K562 (cell line): ENCODE measurements at regions not wholly inside any gene's neighbourhood (a gene's known extent, or its start where the extent isn't known, plus 50 kb on each side); places are given as distances from the start of the nearest gene placed in this dataset.
A peak's percentile ranks its signal among the peaks of the same experiment; 100 is the strongest.

Experiments
- ELF1 ChIP-seq: fragments of 200-800 bp; sonication (Bioruptor generic); IDR thresholded peaks from 2 replicates; pipeline ENCODE4 v1.6.1; 2016; ENCODE audit warnings: missing genetic modification characterization, missing compliant biosample characterization
- FOSL1 ChIP-seq: fragments of 200-800 bp; sonication (Bioruptor generic); conservative IDR thresholded peaks from 2 replicates; pipeline ENCODE4 v1.6.1; 2016; ENCODE audit warnings: missing genetic modification characterization, missing compliant biosample characterization
- FOXA3 ChIP-seq, 2 experiments: fragments of 450-650 bp in 1 of 2; sonication (generic) in 1 of 2; formaldehyde crosslinking; IDR thresholded peaks in 1 of 2; conservative IDR thresholded peaks in 1 of 2; 2 replicates each; pipeline versions ENCODE4 v1.4.0 to v1.8.0; 2020 to 2022; ENCODE audit warnings: mild to moderate bottlenecking in 2 of 2, missing genetic modification reagents in 1 of 2
- GABPA ChIP-seq: fragments of 200-800 bp; sonication (Bioruptor generic); conservative IDR thresholded peaks from 2 replicates; pipeline ENCODE4 v1.6.1; 2016; ENCODE audit warnings: low read depth, missing genetic modification characterization, missing compliant biosample characterization
- HDGF ChIP-seq: fragments of 450-650 bp; IDR thresholded peaks from 2 replicates; pipeline ENCODE4 v1.6.1; 2016
- HNRNPLL ChIP-seq: fragments of 200-400 bp; formaldehyde crosslinking; IDR thresholded peaks from 2 replicates; pipeline ENCODE4 v1.6.1; 2017; ENCODE audit warnings: low read length, low read depth, mild to moderate bottlenecking; ENCODE audit not compliant: poor library complexity, severe bottlenecking
- KLF10 ChIP-seq: fragments of 250-450 bp; sonication (Bioruptor Pico); IDR thresholded peaks from 2 replicates; pipeline ENCODE4 v1.6.1; 2021; ENCODE audit warnings: matching md5 sums
- MTA2 ChIP-seq: fragments of 450-650 bp; IDR thresholded peaks from 2 replicates; pipeline ENCODE4 v1.6.1; 2016; ENCODE audit warnings: low read depth
- MXI1 ChIP-seq: IDR thresholded peaks from 2 replicates; pipeline ENCODE4 v1.6.1; 2011; ENCODE audit warnings: low read depth, mild to moderate bottlenecking, improper control_type of control experiment, low read length
- PPARD ChIP-seq: fragments of 250-450 bp; sonication (Bioruptor Pico); IDR thresholded peaks from 2 replicates; pipeline ENCODE4 v1.8.0; 2022; ENCODE audit warnings: inconsistent platforms, mild to moderate bottlenecking, moderate library complexity
- RBFOX2 ChIP-seq: fragments of 200-400 bp; formaldehyde crosslinking; IDR thresholded peaks from 2 replicates; pipeline ENCODE4 v1.6.1; 2017; ENCODE audit warnings: low read depth, mild to moderate bottlenecking, low read length, moderate library complexity
- RBM15 ChIP-seq: fragments of 200-400 bp; formaldehyde crosslinking; IDR thresholded peaks from 2 replicates; pipeline ENCODE4 v1.6.1; 2018; ENCODE audit warnings: mild to moderate bottlenecking, low read length, moderate library complexity; ENCODE audit not compliant: insufficient read depth
- RBM22 ChIP-seq: fragments of 200-400 bp; formaldehyde crosslinking; IDR thresholded peaks from 2 replicates; pipeline ENCODE4 v1.6.1; 2018; ENCODE audit warnings: low read length, low read depth; ENCODE audit not compliant: poor library complexity, severe bottlenecking
- SP2 ChIP-seq: IDR thresholded peaks from 2 replicates; pipeline ENCODE4 v1.6.1; 2011; ENCODE audit warnings: mild to moderate bottlenecking, low read depth, low read length, moderate library complexity; ENCODE audit not compliant: poor library complexity, severe bottlenecking; ENCODE audit errors: extremely low read depth
- STAT5B ChIP-seq: fragments of 250-450 bp; sonication (Bioruptor Pico); IDR thresholded peaks from 2 replicates; pipeline ENCODE4 v1.8.0; 2021; ENCODE audit warnings: mild to moderate bottlenecking, inconsistent platforms
- WHSC1 ChIP-seq: IDR thresholded peaks from one replicate; pipeline ENCODE4 v1.6.1; 2012; ENCODE audit warnings: low read length, control low read depth, inconsistent platforms
- ZNF316 ChIP-seq: fragments of 450-650 bp; IDR thresholded peaks from 2 replicates; pipeline ENCODE4 v1.6.1; 2016
- ZNF347 ChIP-seq: fragments of 450-650 bp; formaldehyde crosslinking; IDR thresholded peaks from 2 replicates; pipeline ENCODE4 v1.4.0; 2020; ENCODE audit warnings: low read depth, mild to moderate bottlenecking, moderate library complexity
- ZNF384 ChIP-seq: IDR thresholded peaks from 2 replicates; pipeline ENCODE4 v1.6.1; 2012; ENCODE audit warnings: low read depth, low read length, improper control_type of control experiment
- ZNF57 ChIP-seq: fragments of 450-650 bp; formaldehyde crosslinking; IDR thresholded peaks from 2 replicates; pipeline ENCODE4 v1.4.0; 2020; ENCODE audit warnings: mild to moderate bottlenecking, moderate library complexity
- ZNF695 ChIP-seq: fragments of 450-650 bp; formaldehyde crosslinking; IDR thresholded peaks from 2 replicates; pipeline ENCODE4 v1.4.0; 2020; ENCODE audit warnings: mild to moderate bottlenecking, moderate library complexity
- TF ChIP-seq, protein P1 (sequence below): fragments of 250-450 bp; sonication (Bioruptor Pico); IDR thresholded peaks from 2 replicates; pipeline ENCODE4 v1.5.0; 2020; ENCODE audit warnings: mild to moderate bottlenecking, borderline replicate concordance
- TF ChIP-seq, protein P2 (sequence below): sonication (generic); formaldehyde crosslinking; IDR thresholded peaks from 2 replicates; pipeline ENCODE4 v1.8.1; 2023; ENCODE audit warnings: mild to moderate bottlenecking, missing genetic modification reagents
- TF ChIP-seq, protein P3 (sequence below): sonication (generic); formaldehyde crosslinking; IDR thresholded peaks from 2 replicates; pipeline ENCODE4 v1.5.0; 2020; ENCODE audit warnings: missing genetic modification reagents

DNA sequence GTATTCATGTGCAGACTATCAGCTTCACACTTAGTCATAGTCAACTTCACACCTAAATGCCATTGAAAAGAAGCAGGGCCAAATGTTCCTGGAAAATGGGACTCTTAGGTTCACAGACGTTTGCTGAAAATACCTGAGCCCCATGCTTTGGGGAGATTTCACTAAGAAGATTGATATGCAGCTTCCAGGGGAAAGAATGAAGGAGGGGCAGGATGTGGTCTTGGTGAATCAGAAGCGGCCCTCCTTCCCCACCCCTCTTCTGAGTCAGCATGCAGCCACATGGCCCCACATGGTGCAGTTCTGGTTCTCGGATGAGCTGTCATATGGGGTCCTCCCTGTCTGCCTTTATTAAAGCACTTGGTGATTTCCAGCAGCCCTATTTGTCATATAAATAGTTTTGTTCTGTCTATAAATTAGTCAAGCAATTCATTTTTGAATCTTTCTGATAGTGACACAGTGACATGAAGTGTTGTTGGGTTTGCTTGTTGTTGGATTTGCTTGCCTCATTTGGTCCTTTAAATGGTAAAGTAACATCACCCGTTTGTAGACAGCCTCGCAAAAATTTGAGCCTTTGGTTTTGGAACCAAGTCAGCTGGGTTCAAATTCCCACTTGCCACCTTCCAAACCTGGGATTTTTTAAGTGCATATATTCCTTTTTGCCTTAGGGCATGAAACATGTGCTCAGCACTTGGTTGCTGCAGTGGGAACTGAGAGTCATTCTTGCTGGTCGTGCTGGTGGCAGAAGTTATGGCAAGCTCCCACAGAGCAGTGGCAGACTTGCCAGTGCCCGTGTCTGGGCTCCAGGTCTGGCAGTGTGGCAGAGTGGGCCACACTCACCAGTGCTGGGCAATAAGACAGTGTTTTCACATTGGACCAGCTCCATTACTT is 68.1 kb upstream of the CDK6 start (continued):
- peak in 1 of 2 experiments; percentile 60; a peak in 1 of 4 replicates for TF ChIP-seq FOXA3 (CRISPR knock-in tag; conservative IDR thresholded peaks at IDR 0.05 in 1 of 2, IDR thresholded peaks at IDR 0.05 in 1 of 2)
- TF ChIP-seq, protein P1, sequence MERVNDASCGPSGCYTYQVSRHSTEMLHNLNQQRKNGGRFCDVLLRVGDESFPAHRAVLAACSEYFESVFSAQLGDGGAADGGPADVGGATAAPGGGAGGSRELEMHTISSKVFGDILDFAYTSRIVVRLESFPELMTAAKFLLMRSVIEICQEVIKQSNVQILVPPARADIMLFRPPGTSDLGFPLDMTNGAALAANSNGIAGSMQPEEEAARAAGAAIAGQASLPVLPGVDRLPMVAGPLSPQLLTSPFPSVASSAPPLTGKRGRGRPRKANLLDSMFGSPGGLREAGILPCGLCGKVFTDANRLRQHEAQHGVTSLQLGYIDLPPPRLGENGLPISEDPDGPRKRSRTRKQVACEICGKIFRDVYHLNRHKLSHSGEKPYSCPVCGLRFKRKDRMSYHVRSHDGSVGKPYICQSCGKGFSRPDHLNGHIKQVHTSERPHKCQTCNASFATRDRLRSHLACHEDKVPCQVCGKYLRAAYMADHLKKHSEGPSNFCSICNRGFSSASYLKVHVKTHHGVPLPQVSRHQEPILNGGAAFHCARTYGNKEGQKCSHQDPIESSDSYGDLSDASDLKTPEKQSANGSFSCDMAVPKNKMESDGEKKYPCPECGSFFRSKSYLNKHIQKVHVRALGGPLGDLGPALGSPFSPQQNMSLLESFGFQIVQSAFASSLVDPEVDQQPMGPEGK (CRISPR knock-in tag) = no peak
- peak; percentile 68 for TF ChIP-seq GABPA (tag)
- 0 out of 2 replicates have a peak, but pooled peaks have one; percentile 29 for TF ChIP-seq RBFOX2
- no peak for TF ChIP-seq ZNF347 (CRISPR knock-in tag)
- no peak for TF ChIP-seq KLF10
- TF ChIP-seq MTA2 = no peak
- TF ChIP-seq ZNF57 (CRISPR knock-in tag) = no peak
- no peak for TF ChIP-seq RBM15
- no peak for TF ChIP-seq HNRNPLL
- TF ChIP-seq STAT5B (CRISPR knock-in tag) = no peak
- peak; percentile 95 for TF ChIP-seq FOSL1 (tag)
- TF ChIP-seq MXI1 = no peak
- TF ChIP-seq ELF1 (tag) = no peak
- TF ChIP-seq SP2 = no peak
- TF ChIP-seq ZNF316 = peak; percentile 61
- TF ChIP-seq PPARD (CRISPR knock-in tag) = no peak
- TF ChIP-seq, protein P2, sequence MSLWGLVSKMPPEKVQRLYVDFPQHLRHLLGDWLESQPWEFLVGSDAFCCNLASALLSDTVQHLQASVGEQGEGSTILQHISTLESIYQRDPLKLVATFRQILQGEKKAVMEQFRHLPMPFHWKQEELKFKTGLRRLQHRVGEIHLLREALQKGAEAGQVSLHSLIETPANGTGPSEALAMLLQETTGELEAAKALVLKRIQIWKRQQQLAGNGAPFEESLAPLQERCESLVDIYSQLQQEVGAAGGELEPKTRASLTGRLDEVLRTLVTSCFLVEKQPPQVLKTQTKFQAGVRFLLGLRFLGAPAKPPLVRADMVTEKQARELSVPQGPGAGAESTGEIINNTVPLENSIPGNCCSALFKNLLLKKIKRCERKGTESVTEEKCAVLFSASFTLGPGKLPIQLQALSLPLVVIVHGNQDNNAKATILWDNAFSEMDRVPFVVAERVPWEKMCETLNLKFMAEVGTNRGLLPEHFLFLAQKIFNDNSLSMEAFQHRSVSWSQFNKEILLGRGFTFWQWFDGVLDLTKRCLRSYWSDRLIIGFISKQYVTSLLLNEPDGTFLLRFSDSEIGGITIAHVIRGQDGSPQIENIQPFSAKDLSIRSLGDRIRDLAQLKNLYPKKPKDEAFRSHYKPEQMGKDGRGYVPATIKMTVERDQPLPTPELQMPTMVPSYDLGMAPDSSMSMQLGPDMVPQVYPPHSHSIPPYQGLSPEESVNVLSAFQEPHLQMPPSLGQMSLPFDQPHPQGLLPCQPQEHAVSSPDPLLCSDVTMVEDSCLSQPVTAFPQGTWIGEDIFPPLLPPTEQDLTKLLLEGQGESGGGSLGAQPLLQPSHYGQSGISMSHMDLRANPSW = no peak
- TF ChIP-seq ZNF695 (CRISPR knock-in tag) = no peak
- no peak for TF ChIP-seq WHSC1
- TF ChIP-seq RBM22 = no peak
- TF ChIP-seq ZNF384 = no peak
- no peak for TF ChIP-seq HDGF
- TF ChIP-seq, protein P3, sequence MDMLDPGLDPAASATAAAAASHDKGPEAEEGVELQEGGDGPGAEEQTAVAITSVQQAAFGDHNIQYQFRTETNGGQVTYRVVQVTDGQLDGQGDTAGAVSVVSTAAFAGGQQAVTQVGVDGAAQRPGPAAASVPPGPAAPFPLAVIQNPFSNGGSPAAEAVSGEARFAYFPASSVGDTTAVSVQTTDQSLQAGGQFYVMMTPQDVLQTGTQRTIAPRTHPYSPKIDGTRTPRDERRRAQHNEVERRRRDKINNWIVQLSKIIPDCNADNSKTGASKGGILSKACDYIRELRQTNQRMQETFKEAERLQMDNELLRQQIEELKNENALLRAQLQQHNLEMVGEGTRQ (CRISPR knock-in tag) = no peak
